GM12878 (cell line): ENCODE measurements at regions not wholly inside any gene's neighbourhood (a gene's known extent, or its start where the extent isn't known, plus 50 kb on each side); places are given as distances from the start of the nearest gene placed in this dataset.

ENCODE experiments used
- ATAC-seq: fragments of 200-7000 bp; cut with Tn5 transposase; 3 replicates; pipeline ENCODE4 v1.9.1; 2020; ENCODE audit warnings: mild to moderate bottlenecking, moderate library complexity
- BruUV-seq: library from RNA; stranded (reverse); fragments of 400-500 nt; replicated peaks from 2 replicates; lab custom pipeline; 2021; lab: Mats Ljungman, UMichigan
- CTCF ChIA-PET: fragments of 300-600 bp; sonication (Branson Sonifier 250); formaldehyde crosslinking; extraction: SDS; loops from one replicate; lab custom pipeline; 2021; ENCODE audit warnings: inconsistent platforms; lab: Yijun Ruan, JAX
- POLR2A ChIA-PET: fragments of 350-600 bp; formaldehyde crosslinking; extraction: SDS; loops from one replicate; lab custom pipeline; 2021; ENCODE audit warnings: inconsistent platforms; lab: Charles Lee
- RAD21 ChIA-PET: fragments of 300-600 bp; sonication (Branson Sonifier 250); formaldehyde crosslinking; loops from one replicate; lab custom pipeline; 2023; ENCODE audit warnings: antibody characterized with exemption; ENCODE audit not compliant: unreplicated experiment; lab: Charles Lee
- SMC1A ChIA-PET: fragments of 300-600 bp; sonication (Branson Sonifier 250); formaldehyde crosslinking; loops from one replicate; lab custom pipeline; 2023; ENCODE audit not compliant: unreplicated experiment, uncharacterized antibody; lab: Charles Lee
- DNase-seq: peaks from one replicate; pipeline ENCODE4 v3.0.0-alpha.2; 2011; ENCODE audit warnings: low read depth, low spot score
- FAIRE-seq: peaks from 3 replicates; lab custom pipeline; 2011; peaks lifted over from hg19 to GRCh38; lab: Jason Lieb, UNC
- H2AFZ ChIP-seq: 2 replicates; pipeline ENCODE4 v1.6.0; 2011; ENCODE audit warnings: low read depth, low read length, control low read depth; ENCODE audit not compliant: control insufficient read depth
- H3K27ac ChIP-seq: 2 replicates; pipeline ENCODE4 v1.5.1; 2011; ENCODE audit warnings: control low read depth; ENCODE audit not compliant: control insufficient read depth, insufficient read depth
- H3K27me3 ChIP-seq, 2 experiments: replicated peaks in 1 of 2; 2 replicates each; pipeline versions ENCODE4 v1.6.0 to v1.6.1; 2011; ENCODE audit warnings: low read length in 1 of 2; ENCODE audit not compliant: control insufficient read depth in 2 of 2, insufficient read depth in 2 of 2
- H3K36me3 ChIP-seq, 2 experiments: 2 replicates each; pipeline ENCODE4 v1.5.1; 2011; ENCODE audit warnings: low read length in 1 of 2; ENCODE audit not compliant: control insufficient read depth in 2 of 2, insufficient read depth in 2 of 2
- H3K4me1 ChIP-seq: 2 replicates; pipeline ENCODE4 v1.6.1; 2011; ENCODE audit warnings: mild to moderate bottlenecking, low read length, moderate library complexity, mixed read lengths; ENCODE audit not compliant: control insufficient read depth, insufficient read depth
- H3K4me2 ChIP-seq: 2 replicates; pipeline ENCODE4 v1.6.0; 2011; ENCODE audit warnings: control low read depth; ENCODE audit not compliant: control insufficient read depth, insufficient read depth
- H3K4me3 ChIP-seq: fragments of 200-600 bp; sonication (generic); 2 replicates; pipeline ENCODE4 v1.5.1; 2016
- H3K79me2 ChIP-seq: 2 replicates; pipeline ENCODE4 v1.6.0; 2011; ENCODE audit warnings: low read length; ENCODE audit not compliant: control insufficient read depth, insufficient read depth
- H3K9ac ChIP-seq: 2 replicates; pipeline ENCODE4 v1.8.0; 2011; ENCODE audit warnings: low read length, control low read depth, mixed read lengths; ENCODE audit not compliant: control insufficient read depth, insufficient read depth
- H3K9me3 ChIP-seq: replicated peaks from 3 replicates; pipeline ENCODE4 v1.5.1; 2011; ENCODE audit warnings: mild to moderate bottlenecking, low read length; ENCODE audit not compliant: control insufficient read depth, insufficient read depth
- H4K20me1 ChIP-seq: 2 replicates; pipeline ENCODE4 v1.6.0; 2011; ENCODE audit not compliant: control insufficient read depth, insufficient read depth
- BCL11A ChIP-seq: IDR thresholded peaks from 2 replicates; pipeline ENCODE4 v1.6.1; 2011; ENCODE audit warnings: low read depth, low read length
- CBX5 ChIP-seq: sonication (generic); IDR thresholded peaks from 2 replicates; pipeline ENCODE4 v1.6.1; 2016; ENCODE audit warnings: low read depth, moderate library complexity, mild to moderate bottlenecking, inconsistent platforms
- CEBPB ChIP-seq, 2 experiments: fragments of 150-350 bp in 1 of 2; IDR thresholded peaks; 2 replicates each; pipeline ENCODE4 v1.6.1; 2012 to 2014; ENCODE audit warnings: low read depth in 2 of 2, low read length in 2 of 2, borderline replicate concordance in 1 of 2, inconsistent platforms in 1 of 2
- E4F1 ChIP-seq: fragments of 450-650 bp; IDR thresholded peaks from 2 replicates; pipeline ENCODE4 v1.6.1; 2018; ENCODE audit warnings: borderline replicate concordance, mild to moderate bottlenecking; ENCODE audit not compliant: partially characterized antibody
- EED ChIP-seq: sonication (generic); IDR thresholded peaks from 2 replicates; pipeline ENCODE4 v1.6.1; 2016; ENCODE audit warnings: antibody characterized with exemption, low read depth
- IKZF2 ChIP-seq, 2 experiments: fragments of 450-650 bp; IDR thresholded peaks; 2 replicates each; pipeline ENCODE4 v1.6.1; 2017; ENCODE audit warnings: mild to moderate bottlenecking in 2 of 2, moderate library complexity in 2 of 2
- JUNB ChIP-seq: IDR thresholded peaks from 2 replicates; pipeline ENCODE4 v1.6.1; 2016; ENCODE audit warnings: antibody characterized with exemption, mild to moderate bottlenecking
- RAD21 ChIP-seq: IDR thresholded peaks from 2 replicates; pipeline ENCODE4 v1.6.1; 2011; ENCODE audit warnings: mild to moderate bottlenecking, low read depth, low read length, moderate library complexity; ENCODE audit not compliant: insufficient read depth
- RB1 ChIP-seq: fragments of 450-650 bp; formaldehyde crosslinking; IDR thresholded peaks from 2 replicates; pipeline ENCODE4 v1.6.1; 2017; ENCODE audit warnings: mild to moderate bottlenecking, borderline replicate concordance
- RUNX3 ChIP-seq: IDR thresholded peaks from 2 replicates; pipeline ENCODE4 v1.6.1; 2012; ENCODE audit warnings: low read length, inconsistent platforms
- SMARCA5 ChIP-seq: fragments of 450-650 bp; IDR thresholded peaks from 2 replicates; pipeline ENCODE4 v1.6.1; 2017; ENCODE audit warnings: mild to moderate bottlenecking
- SPI1 ChIP-seq: IDR thresholded peaks from 2 replicates; pipeline ENCODE4 v1.6.1; 2011; ENCODE audit warnings: low read depth, mild to moderate bottlenecking, low read length, moderate library complexity, borderline replicate concordance; ENCODE audit not compliant: insufficient read depth
- SUPT20H ChIP-seq: IDR thresholded peaks from 2 replicates; pipeline ENCODE4 v1.6.1; 2011; ENCODE audit warnings: low read depth, mild to moderate bottlenecking, low read length, moderate library complexity, borderline replicate concordance; ENCODE audit not compliant: control insufficient read depth
- WGBS: methylation state at CpG from one replicate; pipeline ENCODE4 v1.1.6; 2016; ENCODE audit warnings: low lambda C conversion rate; ENCODE audit not compliant: insufficient replicate concordance, insufficient coverage; ENCODE audit errors: missing lambda C conversion rate; 5-methylcytosine and 5-hydroxymethylcytosine counted together
- in situ Hi-C: fragments of 300-500 bp; cut with MboI; formaldehyde crosslinking; loops from 9 replicates; pipeline ENCODE4 v1.14.3; 2018; ENCODE audit warnings: mixed read lengths
- intact Hi-C: fragments of 100-400 bp; cut with micrococcal nuclease; formaldehyde crosslinking; loops from one replicate; pipeline ENCODE4 v1.14.2; 2022; ENCODE audit not compliant: unreplicated experiment
- TF ChIP-seq, protein P1 (sequence below): IDR thresholded peaks from 2 replicates; pipeline ENCODE4 v1.6.1; 2012; ENCODE audit warnings: improper control_type of control experiment, low read depth, low read length; ENCODE audit not compliant: insufficient replicate concordance
- TF ChIP-seq, protein P2 (sequence below): fragments of 450-650 bp; IDR thresholded peaks from 2 replicates; pipeline ENCODE4 v1.6.1; 2014; ENCODE audit warnings: mild to moderate bottlenecking

GRCh38 chr6:140485740-140486449 is 1111.4 kb upstream of the CITED2 start (continued):
- peak; percentile 52; the same call in 1 of the 2 replicates for TF ChIP-seq RUNX3
- TF ChIP-seq IKZF2 (IDR thresholded peaks at IDR 0.05) = peak; percentile 46 to 64; a peak in 2 of 4 replicates
- 0 out of 2 replicates have a peak, but pooled peaks have one; percentile 24 for TF ChIP-seq EED
- TF ChIP-seq RB1 = no peak
- TF ChIP-seq SPI1 = peak; percentile 25; the same call in 1 of the 2 replicates
- TF ChIP-seq CBX5 = no peak
- TF ChIP-seq JUNB = peak; percentile 53
- TF ChIP-seq RAD21 = no peak

DNA sequence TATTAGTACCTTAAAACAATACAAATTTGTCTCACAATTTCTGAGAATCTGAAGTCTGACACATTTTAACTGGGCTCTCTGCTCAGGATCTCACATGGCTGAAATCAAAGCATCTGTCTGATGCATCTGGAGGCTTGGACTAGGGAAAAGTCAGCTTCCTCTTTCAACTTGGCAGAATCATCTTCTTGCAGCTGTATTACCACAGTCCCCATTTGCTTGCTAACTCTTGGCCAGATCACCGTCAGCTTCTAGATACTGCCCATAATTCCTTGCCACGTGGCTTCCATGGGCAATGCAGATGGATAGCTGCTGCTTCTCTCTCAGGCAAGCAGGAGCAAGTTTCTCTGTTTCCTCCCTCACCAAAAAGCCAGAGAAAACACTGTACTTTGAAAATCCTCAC is 1106.4 kb upstream of the CITED2 start:
- CTCF ChIA-PET = interaction anchor here (0.8 kb wide), 1 partner anchor 1013 kb away, joined by 3 read pairs; no protein-coding TSS in a partner anchor
- H4K20me1 ChIP-seq = no peaks in the 10 kb centered on the region
- no peaks in the 10 kb centered on the region for H3K27me3 ChIP-seq
- DNase-seq (no peak), FAIRE-seq (no peak), ATAC-seq (no peak)
- intact Hi-C loops = no loop called here
- H3K79me2 ChIP-seq = no peaks in the 10 kb centered on the region
- RAD21 ChIA-PET = no interaction called here
- in situ Hi-C loops = no loop called here
- no peak overlapping the region for H3K9ac ChIP-seq
- 15% methylated on average over 2 of the region's 2 CpGs for WGBS
- SMC1A ChIA-PET = no interaction called here
- no peak overlapping the region for H2AFZ ChIP-seq
- BruUV-seq = no TSS peak
- no peaks in the 10 kb centered on the region for H3K4me1 ChIP-seq
- no peak overlapping the region for H3K4me3 ChIP-seq
- no peaks in the 10 kb centered on the region for H3K9me3 ChIP-seq
- H3K4me2 ChIP-seq = no peak overlapping the region
- POLR2A ChIA-PET = no interaction called here
- no peak overlapping the region for H3K27ac ChIP-seq
- H3K36me3 ChIP-seq = no peaks in the 10 kb centered on the region
- TF ChIP-seq IKZF2 (IDR thresholded peaks at IDR 0.05) (no peak), BCL11A (no peak), SMARCA5 (no peak), CEBPB (IDR thresholded peaks at IDR 0.05; ENCODE audit: borderline replicate concordance in 1 of 2, low read depth in 2 of 2, low read length in 2 of 2) (no peak), SUPT20H (no peak), E4F1 (no peak)
- TF ChIP-seq, protein P1, sequence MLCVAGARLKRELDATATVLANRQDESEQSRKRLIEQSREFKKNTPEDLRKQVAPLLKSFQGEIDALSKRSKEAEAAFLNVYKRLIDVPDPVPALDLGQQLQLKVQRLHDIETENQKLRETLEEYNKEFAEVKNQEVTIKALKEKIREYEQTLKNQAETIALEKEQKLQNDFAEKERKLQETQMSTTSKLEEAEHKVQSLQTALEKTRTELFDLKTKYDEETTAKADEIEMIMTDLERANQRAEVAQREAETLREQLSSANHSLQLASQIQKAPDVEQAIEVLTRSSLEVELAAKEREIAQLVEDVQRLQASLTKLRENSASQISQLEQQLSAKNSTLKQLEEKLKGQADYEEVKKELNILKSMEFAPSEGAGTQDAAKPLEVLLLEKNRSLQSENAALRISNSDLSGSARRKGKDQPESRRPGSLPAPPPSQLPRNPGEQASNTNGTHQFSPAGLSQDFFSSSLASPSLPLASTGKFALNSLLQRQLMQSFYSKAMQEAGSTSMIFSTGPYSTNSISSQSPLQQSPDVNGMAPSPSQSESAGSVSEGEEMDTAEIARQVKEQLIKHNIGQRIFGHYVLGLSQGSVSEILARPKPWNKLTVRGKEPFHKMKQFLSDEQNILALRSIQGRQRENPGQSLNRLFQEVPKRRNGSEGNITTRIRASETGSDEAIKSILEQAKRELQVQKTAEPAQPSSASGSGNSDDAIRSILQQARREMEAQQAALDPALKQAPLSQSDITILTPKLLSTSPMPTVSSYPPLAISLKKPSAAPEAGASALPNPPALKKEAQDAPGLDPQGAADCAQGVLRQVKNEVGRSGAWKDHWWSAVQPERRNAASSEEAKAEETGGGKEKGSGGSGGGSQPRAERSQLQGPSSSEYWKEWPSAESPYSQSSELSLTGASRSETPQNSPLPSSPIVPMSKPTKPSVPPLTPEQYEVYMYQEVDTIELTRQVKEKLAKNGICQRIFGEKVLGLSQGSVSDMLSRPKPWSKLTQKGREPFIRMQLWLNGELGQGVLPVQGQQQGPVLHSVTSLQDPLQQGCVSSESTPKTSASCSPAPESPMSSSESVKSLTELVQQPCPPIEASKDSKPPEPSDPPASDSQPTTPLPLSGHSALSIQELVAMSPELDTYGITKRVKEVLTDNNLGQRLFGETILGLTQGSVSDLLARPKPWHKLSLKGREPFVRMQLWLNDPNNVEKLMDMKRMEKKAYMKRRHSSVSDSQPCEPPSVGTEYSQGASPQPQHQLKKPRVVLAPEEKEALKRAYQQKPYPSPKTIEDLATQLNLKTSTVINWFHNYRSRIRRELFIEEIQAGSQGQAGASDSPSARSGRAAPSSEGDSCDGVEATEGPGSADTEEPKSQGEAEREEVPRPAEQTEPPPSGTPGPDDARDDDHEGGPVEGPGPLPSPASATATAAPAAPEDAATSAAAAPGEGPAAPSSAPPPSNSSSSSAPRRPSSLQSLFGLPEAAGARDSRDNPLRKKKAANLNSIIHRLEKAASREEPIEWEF = no peak
- TF ChIP-seq, protein P2, sequence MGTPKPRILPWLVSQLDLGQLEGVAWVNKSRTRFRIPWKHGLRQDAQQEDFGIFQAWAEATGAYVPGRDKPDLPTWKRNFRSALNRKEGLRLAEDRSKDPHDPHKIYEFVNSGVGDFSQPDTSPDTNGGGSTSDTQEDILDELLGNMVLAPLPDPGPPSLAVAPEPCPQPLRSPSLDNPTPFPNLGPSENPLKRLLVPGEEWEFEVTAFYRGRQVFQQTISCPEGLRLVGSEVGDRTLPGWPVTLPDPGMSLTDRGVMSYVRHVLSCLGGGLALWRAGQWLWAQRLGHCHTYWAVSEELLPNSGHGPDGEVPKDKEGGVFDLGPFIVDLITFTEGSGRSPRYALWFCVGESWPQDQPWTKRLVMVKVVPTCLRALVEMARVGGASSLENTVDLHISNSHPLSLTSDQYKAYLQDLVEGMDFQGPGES = no peak
